Bone marrow (tissue), 2 donors: ENCODE measurements at regions not wholly inside any gene's neighbourhood (a gene's known extent, or its start where the extent isn't known, plus 50 kb on each side); places are given as distances from the start of the nearest gene placed in this dataset.
"Not testable (repeated sequence)": the region's sequence is repeated elsewhere in the genome, so short reads cannot be mapped to it uniquely, and the experiment has no call there.

Experiments used
- DNase-seq, 2 donors: peaks; one replicate each; lab custom pipeline; 2025; lab: John Stamatoyannopoulos, UW

DNA sequence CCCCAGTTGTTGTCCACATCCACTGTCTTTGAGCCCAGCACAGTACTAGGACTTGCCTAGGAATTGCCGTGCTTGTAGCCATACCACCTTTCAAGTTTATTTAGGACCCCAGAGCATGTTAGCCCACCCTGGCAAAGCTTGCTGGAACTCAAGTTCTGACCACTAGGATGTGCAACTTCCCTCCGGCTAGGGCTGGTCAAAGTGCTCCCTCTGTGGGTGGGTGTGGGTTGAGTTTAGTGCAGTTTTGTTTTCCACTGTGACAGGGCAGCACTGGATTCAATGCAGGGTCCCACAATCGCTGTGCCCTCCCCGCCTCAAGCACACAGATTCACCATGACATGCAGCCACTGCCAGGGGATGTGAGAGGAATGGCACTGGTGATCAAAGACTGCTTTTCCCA, 96.0 kb downstream of the RASGEF1B start:
- DNase-seq = no peak

DNA sequence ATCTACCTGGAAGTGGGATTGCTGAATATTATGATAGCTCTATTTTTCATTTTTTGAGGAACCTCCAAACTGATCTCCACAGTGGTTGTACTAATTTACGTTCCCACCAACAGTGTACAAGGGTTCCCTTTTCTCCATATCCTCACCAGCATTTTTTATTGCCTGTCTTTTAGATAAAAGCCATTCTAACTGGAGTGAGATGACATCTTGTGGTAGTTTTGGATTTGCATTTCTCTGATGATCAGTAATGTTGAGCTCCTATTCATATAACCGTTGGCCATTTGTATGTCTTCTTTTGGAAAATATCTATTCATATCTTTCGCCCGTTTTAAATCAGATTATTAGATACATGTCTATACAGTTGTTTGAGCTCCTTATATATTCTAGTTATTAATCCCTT, 101.8 kb downstream of the RASGEF1B start:
- no peak for DNase-seq

GRCh38 chr4:81366779-81367178, 104.9 kb downstream of the RASGEF1B start:
- DNase-seq = no peak

DNA sequence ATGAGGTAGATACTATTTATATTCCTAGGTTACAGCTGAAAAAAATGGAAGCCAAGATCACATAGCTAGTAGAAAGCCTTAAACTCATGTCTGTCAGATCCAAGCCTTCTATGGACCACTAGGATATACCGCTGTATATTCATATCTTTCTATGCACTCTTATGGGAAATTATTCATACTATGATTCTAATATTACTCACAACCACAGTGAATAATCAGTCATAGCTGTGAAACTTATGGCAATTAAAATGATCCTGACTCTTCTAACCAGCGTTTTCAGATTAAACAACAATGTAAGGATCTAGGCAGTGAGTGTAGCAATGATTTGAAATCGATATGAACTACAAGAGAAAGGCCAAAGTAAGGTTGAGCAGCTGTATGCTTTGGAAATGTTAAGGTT, 111.0 kb downstream of the RASGEF1B start:
- DNase-seq = no peak

- no peak for DNase-seq
Measured at GRCh38 chr4:81359207-81359606, 112.5 kb downstream of the RASGEF1B start.

DNA sequence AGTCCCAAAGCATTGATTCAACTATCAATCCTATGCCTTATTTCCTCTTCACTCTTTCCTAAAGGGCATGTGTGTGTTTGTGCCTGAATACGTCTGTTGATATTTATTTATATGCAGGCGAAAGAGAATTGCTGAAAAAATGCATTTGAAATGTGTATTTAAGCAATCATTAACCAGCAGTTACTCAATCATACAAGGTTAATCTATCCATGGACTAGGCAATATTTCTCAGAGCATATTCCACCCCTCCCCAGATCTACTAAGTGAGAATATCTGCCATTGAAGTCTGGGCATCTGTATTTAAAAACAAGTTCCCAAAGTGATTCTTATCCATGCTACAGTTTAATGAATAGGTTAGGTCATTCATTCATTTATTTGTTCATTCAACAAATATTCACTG, 113.6 kb downstream of the RASGEF1B start:
- no peak for DNase-seq

DNA sequence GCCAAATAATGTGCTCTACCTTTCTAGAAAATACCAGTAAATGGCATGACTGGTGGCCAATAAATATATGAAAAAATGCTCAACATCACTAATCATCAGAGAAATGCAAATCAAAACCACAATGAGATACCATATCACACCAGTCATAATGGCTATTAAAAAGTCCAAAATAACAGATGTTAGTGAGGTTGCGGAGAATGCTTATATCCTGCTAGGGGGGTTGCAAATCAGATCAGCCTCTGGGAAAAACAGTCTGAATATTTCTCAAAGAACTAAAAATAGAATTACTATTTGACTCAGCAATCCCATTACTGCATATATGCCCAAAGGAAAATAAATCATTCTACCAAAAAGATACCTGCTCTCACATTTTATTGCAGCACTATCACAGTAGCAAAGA, 115.1 kb downstream of the RASGEF1B start:
- DNase-seq = no peak

DNA sequence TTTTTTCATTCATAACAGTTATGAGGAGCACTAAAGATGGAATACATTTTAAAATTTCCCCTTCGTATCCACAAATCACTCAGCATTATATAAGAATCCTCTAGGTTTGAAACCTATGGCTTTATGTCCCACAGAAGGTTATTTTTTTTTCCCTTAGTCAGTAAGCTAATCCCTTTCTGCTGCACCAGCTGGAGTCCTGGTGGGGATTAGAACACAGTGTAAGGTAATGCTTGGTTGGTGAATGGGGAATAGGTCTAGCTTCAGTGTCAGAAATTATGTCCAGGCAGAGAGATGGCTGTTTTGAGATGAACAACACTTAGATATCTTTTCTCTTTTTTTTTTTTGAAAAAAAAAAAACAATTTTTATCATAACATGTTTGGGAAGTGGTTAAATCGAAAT, 116.6 kb downstream of the RASGEF1B start:
- no peak for DNase-seq

DNA sequence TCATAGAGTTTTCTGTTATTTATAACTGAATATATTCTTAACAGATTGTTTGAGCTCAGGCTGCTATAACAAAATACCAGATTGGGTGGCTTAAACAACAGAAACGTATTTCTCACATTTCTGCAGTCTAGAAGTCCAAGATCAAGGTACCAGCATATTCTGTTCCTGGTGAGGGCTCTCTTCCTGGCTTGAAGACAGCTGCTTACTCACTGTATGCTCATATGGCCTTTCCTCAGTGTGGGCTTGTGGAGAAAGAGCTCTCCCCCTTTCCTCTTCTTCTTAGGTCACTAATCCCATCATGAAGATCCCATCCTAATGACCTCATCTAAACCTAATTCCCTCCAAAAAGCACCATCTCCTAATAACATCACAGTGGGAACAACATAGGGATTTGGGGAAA, 117.8 kb downstream of the RASGEF1B start:
- no peak for DNase-seq

- DNase-seq = no peak
Measured at GRCh38 chr4:81352446-81352835, 119.3 kb downstream of the RASGEF1B start.

GRCh38 chr4:81351654-81352445, 119.9 kb downstream of the RASGEF1B start:
- DNase-seq = peak in 1 of 2 donors; percentile 30

DNA sequence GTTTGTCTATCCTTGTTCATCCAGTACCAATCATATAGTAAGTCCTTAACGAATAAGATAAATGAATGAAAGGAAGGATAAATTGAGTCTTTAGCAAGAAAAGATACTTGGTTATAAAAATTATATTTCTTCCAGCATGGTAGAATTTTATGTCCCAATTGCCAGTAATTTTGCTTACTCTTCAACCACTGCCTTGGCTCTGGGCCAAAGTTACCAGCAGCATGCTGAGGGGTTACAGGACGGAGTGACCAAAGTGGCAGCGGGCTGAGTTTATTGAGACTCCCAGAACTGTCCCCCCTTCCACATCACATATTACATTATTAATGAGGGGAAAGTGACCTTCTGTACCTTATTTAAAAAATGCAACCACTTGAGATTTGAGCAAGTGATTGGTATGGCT, 121.7 kb downstream of the RASGEF1B start:
- no peak for DNase-seq

DNA sequence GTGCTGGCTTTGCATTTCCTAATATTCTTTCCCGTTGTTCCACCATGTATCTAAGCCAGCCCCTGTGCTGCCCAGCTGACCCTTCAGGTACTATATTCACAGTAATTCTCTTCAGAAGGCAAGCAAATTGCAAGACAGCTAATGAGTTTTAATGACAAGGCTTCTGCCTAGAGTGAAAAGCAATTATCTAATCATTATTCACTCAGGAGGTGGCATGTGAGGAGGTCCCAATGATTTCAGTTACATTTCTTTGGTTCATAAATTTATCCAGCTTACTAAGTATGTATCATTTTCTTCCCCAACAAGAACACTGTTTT, 123.0 kb downstream of the RASGEF1B start:
- no peak for DNase-seq

DNA sequence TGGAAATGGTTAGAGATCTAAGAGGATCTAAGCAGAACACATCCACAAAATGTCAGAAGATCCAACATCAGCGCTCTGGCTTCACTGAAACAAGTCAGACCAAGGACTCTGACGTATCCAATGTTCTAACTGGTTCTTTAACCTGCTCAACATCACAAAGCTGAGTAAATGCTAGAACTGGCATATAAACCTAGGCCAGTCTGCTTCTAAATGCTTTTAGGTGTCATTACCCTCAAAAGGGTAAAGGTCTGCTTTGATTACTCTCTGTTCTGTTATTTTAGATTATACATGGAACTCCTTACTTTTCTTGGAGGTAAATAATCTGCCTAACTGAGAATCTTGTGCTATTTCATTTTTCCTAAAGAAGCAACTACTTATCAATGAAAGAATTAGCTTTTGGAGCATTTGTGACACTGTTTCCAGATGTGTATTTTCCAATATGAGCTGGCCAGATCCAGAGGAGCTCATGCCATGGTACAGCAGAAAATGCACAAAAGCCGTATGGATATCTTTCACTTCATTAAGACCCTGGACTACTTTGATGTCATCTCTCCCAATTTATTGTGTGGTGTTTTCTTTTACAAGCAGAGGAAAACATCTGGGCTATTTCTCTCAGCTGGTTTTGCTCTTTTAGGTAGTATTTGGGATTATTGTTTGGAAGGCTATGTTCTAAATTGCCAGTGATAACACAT, 123.5 kb downstream of the RASGEF1B start:
- no peak for DNase-seq

DNA sequence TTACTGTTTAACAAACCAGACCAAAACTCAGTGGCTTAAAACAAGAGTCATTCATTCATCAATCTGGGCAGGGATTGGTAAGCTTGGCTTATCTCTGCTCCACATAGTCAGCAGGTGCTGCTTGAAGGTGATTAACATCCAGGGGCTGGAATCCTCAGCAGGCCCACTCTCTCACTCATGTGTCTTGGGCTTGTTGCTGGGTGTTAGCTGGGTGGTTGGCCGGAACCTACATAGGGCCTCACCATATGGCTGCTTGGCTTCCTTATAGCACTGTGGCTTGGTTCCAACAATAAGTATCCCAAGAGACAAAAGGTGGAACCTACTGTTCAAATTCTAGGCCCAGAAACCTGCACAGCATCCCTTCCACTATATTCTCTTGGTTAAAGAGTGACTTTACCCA, 125.0 kb downstream of the RASGEF1B start:
- no peak for DNase-seq

DNA sequence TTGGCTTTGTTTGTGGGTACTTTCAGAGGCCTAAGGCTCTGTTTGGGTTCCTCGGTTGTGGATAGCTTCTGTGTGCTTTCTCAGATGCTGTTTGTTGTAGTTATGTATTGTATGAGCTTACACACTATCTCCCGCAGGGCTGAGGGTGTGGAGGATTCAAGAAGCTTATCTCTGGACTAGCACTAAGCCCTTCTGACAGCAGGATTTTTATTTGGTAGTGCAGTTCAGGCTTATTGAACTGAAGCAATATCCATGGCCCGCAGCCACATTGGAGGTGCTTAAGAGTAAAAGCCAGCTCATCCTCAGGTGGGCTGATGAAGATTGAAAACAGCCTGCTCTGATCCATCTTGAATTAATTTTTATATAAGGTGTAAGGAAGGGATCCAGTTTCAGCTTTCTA, 128.2 kb downstream of the RASGEF1B start:
- DNase-seq = no peak

- DNase-seq = no peak
Measured at GRCh38 chr4:81343046-81343445, 128.0 kb upstream of the PRKG2 start.

- no peak for DNase-seq
Measured at GRCh38 chr4:81337211-81337610, 122.2 kb upstream of the PRKG2 start.

GRCh38 chr4:81335122-81335912, 120.3 kb upstream of the PRKG2 start:
- no peak for DNase-seq

GRCh38 chr4:81330018-81330417, 115.0 kb upstream of the PRKG2 start:
- no peak for DNase-seq

- no peak for DNase-seq
Measured at GRCh38 chr4:81326581-81326980, 111.6 kb upstream of the PRKG2 start.

DNA sequence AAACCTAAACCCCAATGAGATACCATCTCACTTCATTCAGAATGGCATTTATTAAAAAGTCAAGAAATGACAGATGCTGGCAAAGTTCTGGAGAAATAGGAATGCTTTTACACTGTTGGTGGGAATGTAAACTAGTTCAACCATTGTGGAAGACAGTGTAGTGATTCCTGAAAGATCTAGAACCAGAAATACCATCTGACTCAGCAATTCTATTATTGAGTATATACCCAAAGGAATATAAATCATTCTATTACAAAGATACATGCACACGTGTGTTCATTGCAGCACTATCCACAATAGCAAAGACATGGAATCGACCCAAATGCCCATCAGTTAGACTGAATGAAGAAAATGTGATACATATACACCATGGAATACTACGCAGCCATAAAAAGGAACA, 109.6 kb upstream of the PRKG2 start:
- DNase-seq = not testable (repeated sequence)

- DNase-seq = no peak
Measured at GRCh38 chr4:81319657-81320056, 104.6 kb upstream of the PRKG2 start.
